Activated naive CD8-positive, alpha-beta T cell treated with anti-CD3 and anti-CD28 coated beads, Interleukin-2, amount 50 U/mL, for 24 hours (primary cell): ENCODE measurements at regions not wholly inside any gene's neighbourhood (a gene's known extent, or its start where the extent isn't known, plus 50 kb on each side); places are given as distances from the start of the nearest gene placed in this dataset.
"Not testable (repeated sequence)": the region's sequence is repeated elsewhere in the genome, so short reads cannot be mapped to it uniquely, and the experiment has no call there.

Source experiments
- ATAC-seq: fragments of 150-1000 bp; cut with Tn5 transposase; one replicate; pipeline ENCODE4 v1.10.0; 2021
- DNase-seq: peaks from one replicate; pipeline ENCODE4 v3.0.0; 2021
- H3K27ac Mint-ChIP-seq: one replicate; pipeline ENCODE4 v1.8.0; 2021; ENCODE audit warnings: mild to moderate bottlenecking, mixed read lengths
- H3K27me3 Mint-ChIP-seq: one replicate; pipeline ENCODE4 v1.8.0; 2021; ENCODE audit warnings: mixed read lengths
- H3K36me3 Mint-ChIP-seq: one replicate; pipeline ENCODE4 v1.8.0; 2021; ENCODE audit warnings: low read depth, mixed read lengths
- H3K4me1 Mint-ChIP-seq: one replicate; pipeline ENCODE4 v1.8.0; 2021; ENCODE audit warnings: mixed read lengths
- H3K4me3 Mint-ChIP-seq: one replicate; pipeline ENCODE4 v1.8.0; 2021; ENCODE audit warnings: mild to moderate bottlenecking, moderate library complexity, mixed read lengths
- H3K9me3 Mint-ChIP-seq: one replicate; pipeline ENCODE4 v1.8.0; 2021; ENCODE audit warnings: mixed read lengths

GRCh38 chr21:18053151-18053550 lies 191.5 kb upstream of the CHODL start:
- no peak overlapping the region for H3K27ac Mint-ChIP-seq
- DNase-seq (no peak), ATAC-seq (no peak)
- H3K4me1 Mint-ChIP-seq: no peaks in the 10 kb centered on the region
- H3K9me3 Mint-ChIP-seq: no peaks in the 10 kb centered on the region
- H3K4me3 Mint-ChIP-seq: no peak overlapping the region
- H3K36me3 Mint-ChIP-seq: no peaks in the 10 kb centered on the region
- no peaks in the 10 kb centered on the region for H3K27me3 Mint-ChIP-seq

DNA sequence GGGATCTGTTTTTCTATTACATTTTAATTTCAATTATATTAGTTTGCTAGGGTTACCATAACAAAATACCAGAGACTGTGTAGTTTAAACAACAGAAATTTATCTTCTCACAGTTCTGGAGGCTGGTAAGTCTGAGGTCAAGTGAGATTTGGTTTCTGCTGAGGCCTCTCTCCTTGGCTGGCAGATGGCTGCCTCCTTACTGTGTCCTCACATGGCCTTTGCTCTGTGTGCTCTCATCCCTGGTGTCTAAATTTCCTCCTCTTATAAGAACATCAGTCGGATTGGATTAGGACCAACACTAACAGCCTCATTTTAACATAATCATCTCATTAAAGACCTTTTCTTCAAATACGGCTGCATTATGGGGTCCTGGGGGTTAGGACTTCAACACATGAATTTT lies 195.2 kb upstream of the CHODL start:
- Mint-ChIP-seq H3K36me3 (no peaks in the 10 kb centered on the region), H3K4me3 (no peak overlapping the region), H3K9me3 (no peaks in the 10 kb centered on the region), H3K4me1 (no peaks in the 10 kb centered on the region), H3K27ac (no peak overlapping the region), H3K27me3 (no peaks in the 10 kb centered on the region)
- DNase-seq (no peak), ATAC-seq (no peak)

DNA sequence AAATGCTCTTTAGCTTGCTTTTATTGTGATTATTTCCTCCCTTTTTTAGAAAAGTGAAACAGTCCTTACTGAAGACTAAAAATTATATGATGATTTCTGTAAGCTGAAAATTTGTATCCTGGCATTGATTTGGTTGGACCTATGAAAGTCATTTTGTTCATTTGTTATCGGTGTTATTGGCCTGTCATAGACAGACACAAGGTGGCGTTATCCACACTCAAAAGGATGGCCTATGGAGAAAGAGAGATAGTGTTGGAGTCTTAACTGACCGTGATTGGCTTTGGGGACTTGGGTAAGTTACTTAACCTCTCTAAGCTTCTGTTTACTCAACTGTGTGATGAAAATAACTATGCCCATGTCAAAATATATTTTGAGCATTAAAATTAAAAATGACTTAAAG lies 203.6 kb upstream of the CHODL start:
- H3K27ac Mint-ChIP-seq: no peak overlapping the region
- ATAC-seq: peak; percentile 69
- no peak overlapping the region for H3K4me3 Mint-ChIP-seq
- no peaks in the 10 kb centered on the region for H3K36me3 Mint-ChIP-seq
- DNase-seq: no peak
- no peaks in the 10 kb centered on the region for H3K9me3 Mint-ChIP-seq
- H3K27me3 Mint-ChIP-seq: no peaks in the 10 kb centered on the region
- no peaks in the 10 kb centered on the region for H3K4me1 Mint-ChIP-seq

GRCh38 chr21:18030248-18030647 lies 211.1 kb upstream of the C21orf91 start:
- Mint-ChIP-seq H3K36me3 (no peaks in the 10 kb centered on the region), H3K4me1 (peaks cover 2% of the 10 kb centered on the region), H3K9me3 (no peaks in the 10 kb centered on the region), H3K27ac (no peak overlapping the region), H3K4me3 (no peak overlapping the region), H3K27me3 (peaks cover 2% of the 10 kb centered on the region)
- ATAC-seq (peak; percentile 89), DNase-seq (no peak)

DNA sequence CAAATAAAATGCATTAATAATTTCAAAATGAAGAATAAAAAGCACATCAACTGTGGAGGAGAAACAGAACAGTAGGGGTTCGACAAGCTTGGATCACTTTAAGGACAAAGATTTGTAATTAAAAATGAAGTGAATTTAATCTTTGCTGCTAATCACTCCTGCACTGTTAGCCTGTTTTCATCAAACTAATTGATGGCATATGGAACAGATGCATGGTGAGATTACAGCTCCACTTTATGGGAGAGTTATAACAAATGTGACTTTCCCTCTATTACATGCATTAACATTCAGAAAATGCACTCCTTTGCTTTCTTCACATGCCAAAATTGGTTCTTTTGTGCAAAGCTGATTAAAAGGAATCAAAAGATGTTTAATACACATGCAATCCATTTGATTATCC lies 207.2 kb upstream of the C21orf91 start:
- no peaks in the 10 kb centered on the region for H3K36me3 Mint-ChIP-seq
- ATAC-seq (no peak), DNase-seq (no peak)
- no peaks in the 10 kb centered on the region for H3K27me3 Mint-ChIP-seq
- peaks cover 2% of the 10 kb centered on the region for H3K4me1 Mint-ChIP-seq
- no peaks in the 10 kb centered on the region for H3K9me3 Mint-ChIP-seq
- no peak overlapping the region for H3K4me3 Mint-ChIP-seq
- no peak overlapping the region for H3K27ac Mint-ChIP-seq

- ATAC-seq (no peak), DNase-seq (no peak)
- no peaks in the 10 kb centered on the region for H3K36me3 Mint-ChIP-seq
- no peak overlapping the region for H3K27ac Mint-ChIP-seq
- H3K27me3 Mint-ChIP-seq: no peaks in the 10 kb centered on the region
- H3K9me3 Mint-ChIP-seq: no peaks in the 10 kb centered on the region
- H3K4me1 Mint-ChIP-seq: no peaks in the 10 kb centered on the region
- no peak overlapping the region for H3K4me3 Mint-ChIP-seq
These were observed 204.6 kb upstream of the C21orf91 start for GRCh38 chr21:18023711-18024110.

DNA sequence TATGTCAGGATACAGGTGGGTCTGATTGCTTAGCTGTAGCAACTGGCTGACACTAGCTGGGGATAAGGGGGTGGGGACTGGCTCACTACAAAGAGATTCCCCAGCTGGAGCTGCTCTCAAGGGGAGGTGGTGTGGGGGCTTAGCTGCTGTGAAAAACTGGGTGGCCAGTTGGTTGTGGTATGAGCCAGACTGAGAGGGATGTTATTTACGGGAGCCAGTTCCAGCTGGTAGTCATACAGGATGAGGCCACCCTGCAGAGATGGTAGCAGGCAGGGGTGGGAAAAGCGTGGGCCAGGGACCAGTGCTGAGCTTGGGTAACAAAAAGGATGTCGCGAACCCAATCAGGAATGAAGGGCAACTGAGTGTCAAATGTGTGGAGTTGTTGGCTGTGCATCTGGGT lies 204.0 kb upstream of the C21orf91 start:
- no peak overlapping the region for H3K27ac Mint-ChIP-seq
- no peak for DNase-seq
- H3K9me3 Mint-ChIP-seq: no peaks in the 10 kb centered on the region
- no peaks in the 10 kb centered on the region for H3K36me3 Mint-ChIP-seq
- H3K27me3 Mint-ChIP-seq: no peaks in the 10 kb centered on the region
- H3K4me3 Mint-ChIP-seq: no peak overlapping the region
- no peak for ATAC-seq
- no peaks in the 10 kb centered on the region for H3K4me1 Mint-ChIP-seq

GRCh38 chr21:18007121-18007520 lies 188.0 kb upstream of the C21orf91 start:
- Mint-ChIP-seq H3K27me3 (no peaks in the 10 kb centered on the region), H3K4me1 (no peaks in the 10 kb centered on the region), H3K9me3 (no peaks in the 10 kb centered on the region), H3K36me3 (no peaks in the 10 kb centered on the region), H3K4me3 (no peak overlapping the region), H3K27ac (no peak overlapping the region)
- DNase-seq (no peak), ATAC-seq (no peak)

- no peaks in the 10 kb centered on the region for H3K9me3 Mint-ChIP-seq
- ATAC-seq (no peak), DNase-seq (no peak)
- H3K27ac Mint-ChIP-seq: no peak overlapping the region
- H3K27me3 Mint-ChIP-seq: no peaks in the 10 kb centered on the region
- H3K4me3 Mint-ChIP-seq: no peak overlapping the region
- H3K36me3 Mint-ChIP-seq: no peaks in the 10 kb centered on the region
- no peaks in the 10 kb centered on the region for H3K4me1 Mint-ChIP-seq
These were observed 187.5 kb upstream of the C21orf91 start for GRCh38 chr21:18006691-18007090.

DNA sequence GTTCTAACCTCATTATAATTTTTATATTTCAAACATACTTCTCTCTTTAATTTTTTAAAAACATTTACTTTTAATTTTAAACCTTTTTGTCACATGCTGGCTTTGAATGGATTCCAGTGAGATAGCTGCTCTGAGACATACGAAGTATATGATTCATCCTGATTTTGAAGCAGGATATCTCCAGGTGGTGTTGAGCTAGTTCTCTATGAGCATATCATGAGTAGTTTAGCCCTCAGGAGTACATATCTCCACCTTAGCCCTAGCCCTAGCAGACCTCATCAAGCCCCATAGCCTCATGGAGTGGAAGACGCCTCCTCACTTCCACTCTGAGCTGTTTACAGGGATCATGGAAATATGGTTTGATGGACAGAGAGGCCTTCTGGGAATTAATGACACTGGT lies 183.2 kb upstream of the C21orf91 start:
- no peak overlapping the region for H3K27ac Mint-ChIP-seq
- ATAC-seq (no peak), DNase-seq (no peak)
- peaks cover 4% of the 10 kb centered on the region for H3K9me3 Mint-ChIP-seq
- no peaks in the 10 kb centered on the region for H3K4me1 Mint-ChIP-seq
- H3K4me3 Mint-ChIP-seq: no peak overlapping the region
- no peaks in the 10 kb centered on the region for H3K36me3 Mint-ChIP-seq
- no peaks in the 10 kb centered on the region for H3K27me3 Mint-ChIP-seq

DNA sequence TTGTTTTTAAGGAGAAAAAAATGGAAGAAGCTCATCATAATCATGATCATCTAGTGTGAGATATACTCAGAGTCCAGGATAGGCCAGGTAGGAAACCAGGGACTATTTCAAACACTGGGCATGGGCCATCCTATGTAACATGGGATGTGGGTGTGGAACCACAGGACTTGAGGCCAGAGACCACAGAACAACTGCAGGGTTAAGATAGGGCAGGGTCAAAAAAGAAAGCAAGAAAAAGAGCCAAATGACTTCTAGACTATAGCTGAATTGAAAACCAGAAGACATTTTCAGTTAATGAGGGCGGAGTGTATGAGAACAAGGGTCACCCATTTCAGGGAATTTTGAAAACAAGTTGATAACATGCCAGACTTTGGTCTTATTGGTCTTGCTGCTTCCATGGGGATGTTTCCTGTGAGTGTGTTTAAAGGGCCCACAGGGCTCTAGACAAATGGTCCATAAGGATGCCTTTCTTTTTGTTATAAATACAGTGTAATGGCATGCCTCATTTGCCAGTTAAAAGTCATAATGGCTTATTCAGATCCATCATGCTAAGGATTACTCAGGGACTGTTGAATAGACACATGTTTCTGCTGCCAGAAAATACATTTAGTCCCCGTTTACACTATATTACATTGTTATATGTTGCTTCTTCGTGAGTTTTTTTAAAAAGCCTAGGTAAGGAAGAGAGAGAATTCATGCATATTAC lies 182.0 kb upstream of the C21orf91 start:
- Mint-ChIP-seq H3K9me3 (peaks cover 4% of the 10 kb centered on the region), H3K4me1 (no peaks in the 10 kb centered on the region), H3K27me3 (no peaks in the 10 kb centered on the region), H3K4me3 (no peak overlapping the region), H3K27ac (no peak overlapping the region), H3K36me3 (no peaks in the 10 kb centered on the region)
- no peak for DNase-seq
- ATAC-seq: no peak

- H3K27me3 Mint-ChIP-seq, H3K4me3 Mint-ChIP-seq, H3K9me3 Mint-ChIP-seq, H3K27ac Mint-ChIP-seq, H3K36me3 Mint-ChIP-seq, DNase-seq, ATAC-seq, H3K4me1 Mint-ChIP-seq: not testable (repeated sequence)
These were observed 179.4 kb upstream of the C21orf91 start for GRCh38 chr21:17998599-17998998.

DNA sequence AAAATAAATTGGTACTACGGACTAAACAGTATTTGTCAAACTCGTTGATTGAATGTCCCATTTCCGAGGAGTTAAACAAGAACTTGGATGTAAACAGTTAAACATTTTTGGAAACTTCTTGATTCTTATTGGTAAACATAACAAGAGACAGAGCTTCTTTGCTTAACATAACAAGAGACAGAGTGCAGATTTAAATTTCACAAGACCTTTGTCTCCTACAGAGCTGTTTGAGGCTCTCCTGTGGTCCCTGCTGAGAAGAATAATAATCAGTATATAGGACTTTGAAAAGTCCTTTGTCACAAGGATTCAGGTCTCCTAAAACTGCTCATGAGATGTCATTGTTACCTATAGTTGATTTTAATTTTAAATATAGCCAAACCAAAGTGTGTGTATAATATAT lies 170.6 kb upstream of the C21orf91 start:
- no peaks in the 10 kb centered on the region for H3K4me1 Mint-ChIP-seq
- no peak for ATAC-seq
- H3K27me3 Mint-ChIP-seq: no peaks in the 10 kb centered on the region
- no peak overlapping the region for H3K27ac Mint-ChIP-seq
- DNase-seq: no peak
- peaks cover 12% of the 10 kb centered on the region for H3K9me3 Mint-ChIP-seq
- H3K4me3 Mint-ChIP-seq: no peak overlapping the region
- peaks cover 2% of the 10 kb centered on the region for H3K36me3 Mint-ChIP-seq

DNA sequence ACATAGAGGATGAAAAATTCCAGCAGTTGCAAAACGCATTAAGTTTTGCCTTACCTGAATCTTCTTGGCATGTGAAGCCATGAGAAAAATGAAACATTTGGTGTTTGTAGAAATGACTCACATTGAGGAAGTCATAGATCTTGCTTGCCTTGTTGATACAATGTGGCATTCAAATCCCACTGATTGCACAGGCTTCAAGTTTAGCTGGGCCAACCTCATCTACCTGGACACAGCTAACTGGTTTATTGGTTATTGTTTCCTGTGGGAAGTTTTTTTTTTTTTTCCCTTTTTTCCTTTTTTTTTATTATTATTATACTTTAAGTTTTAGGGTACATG lies 168.9 kb upstream of the C21orf91 start:
- Mint-ChIP-seq H3K4me3 (no peak overlapping the region), H3K36me3 (peaks cover 2% of the 10 kb centered on the region), H3K9me3 (peaks cover 9% of the 10 kb centered on the region), H3K27me3 (no peaks in the 10 kb centered on the region), H3K4me1 (no peaks in the 10 kb centered on the region), H3K27ac (no peak overlapping the region)
- ATAC-seq: no peak
- DNase-seq: no peak

DNA sequence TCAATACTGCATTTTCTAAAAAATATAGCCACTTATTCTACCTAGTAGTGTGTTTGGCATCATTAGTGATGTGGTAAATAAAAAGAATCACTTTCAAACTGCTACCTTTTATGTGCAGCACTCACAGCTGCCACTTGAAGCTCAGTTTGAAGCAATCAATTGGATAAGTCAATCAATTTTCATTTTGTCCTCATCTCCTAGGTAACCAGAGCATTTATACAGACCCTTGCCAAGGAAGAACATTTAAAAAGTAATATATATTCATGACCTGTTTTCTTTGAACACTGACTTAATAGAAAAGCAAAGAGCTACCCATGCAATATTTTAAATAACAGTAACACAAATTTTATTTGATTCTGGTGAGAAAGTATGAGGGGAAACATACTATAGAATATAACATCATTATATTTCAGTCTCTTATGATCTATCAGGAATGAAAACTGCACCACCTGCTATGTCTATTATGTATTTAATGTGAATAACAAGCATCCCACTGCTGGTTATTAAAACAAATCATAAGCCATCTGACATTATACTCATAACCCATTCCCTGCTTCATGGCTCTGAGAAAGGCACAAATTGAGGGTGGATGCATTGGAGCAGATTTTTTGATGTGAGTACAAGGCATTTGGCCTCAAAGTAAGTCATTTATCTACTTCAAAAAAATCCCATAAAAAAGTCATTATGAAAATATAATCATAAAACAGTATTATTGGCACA lies 168.4 kb upstream of the C21orf91 start:
- DNase-seq (no peak), ATAC-seq (no peak)
- H3K9me3 Mint-ChIP-seq: peaks cover 9% of the 10 kb centered on the region
- H3K4me1 Mint-ChIP-seq: no peaks in the 10 kb centered on the region
- H3K27ac Mint-ChIP-seq: no peak overlapping the region
- peaks cover 2% of the 10 kb centered on the region for H3K36me3 Mint-ChIP-seq
- no peaks in the 10 kb centered on the region for H3K27me3 Mint-ChIP-seq
- H3K4me3 Mint-ChIP-seq: no peak overlapping the region
